22Rv1 (cell line): ENCODE measurements at regions not wholly inside any gene's neighbourhood (a gene's known extent, or its start where the extent isn't known, plus 50 kb on each side); places are given as distances from the start of the nearest gene placed in this dataset.

Experiments
- CTCF ChIP-seq: fragments of 450-650 bp; IDR thresholded peaks from 2 replicates; pipeline ENCODE4 v1.5.1; 2017; ENCODE audit warnings: mild to moderate bottlenecking
- ZFX ChIP-seq: fragments of 450-650 bp; IDR thresholded peaks from 2 replicates; pipeline ENCODE4 v1.6.1; 2017; ENCODE audit warnings: antibody characterized with exemption, borderline replicate concordance

DNA sequence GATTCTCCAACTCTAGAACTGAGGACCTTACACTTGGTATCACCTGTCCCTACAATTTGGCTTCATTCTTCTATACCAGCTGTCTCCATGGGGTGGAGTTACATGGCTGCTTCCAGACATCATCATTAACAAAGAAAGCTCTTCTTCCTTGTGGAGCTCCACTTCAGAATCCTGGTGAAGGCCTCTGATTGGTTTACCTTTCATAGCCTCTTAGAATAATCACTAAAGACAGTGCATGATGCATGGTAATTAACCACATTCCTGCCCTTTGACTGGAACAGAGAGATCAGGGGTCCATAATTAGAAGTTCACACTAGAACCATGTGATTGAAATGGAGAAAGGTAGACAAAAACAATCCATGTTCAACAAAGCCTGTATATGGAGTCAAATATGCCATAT is 112.6 kb upstream of the ZNF827 start:
- TF ChIP-seq CTCF (no peak), ZFX (no peak)
